HL-60 (cell line): ENCODE measurements at regions not wholly inside any gene's neighbourhood (a gene's known extent, or its start where the extent isn't known, plus 50 kb on each side); places are given as distances from the start of the nearest gene placed in this dataset.

Experiments used
- POLR2AphosphoS5 ChIP-seq: IDR thresholded peaks from 2 replicates; pipeline ENCODE4 v1.6.1; 2012; ENCODE audit warnings: low read depth
- TF ChIP-seq, protein P1 (sequence below): IDR thresholded peaks from one replicate; pipeline ENCODE4 v1.5.1; 2011; ENCODE audit warnings: low read length, control low read depth, inconsistent platforms; ENCODE audit not compliant: insufficient read depth

DNA sequence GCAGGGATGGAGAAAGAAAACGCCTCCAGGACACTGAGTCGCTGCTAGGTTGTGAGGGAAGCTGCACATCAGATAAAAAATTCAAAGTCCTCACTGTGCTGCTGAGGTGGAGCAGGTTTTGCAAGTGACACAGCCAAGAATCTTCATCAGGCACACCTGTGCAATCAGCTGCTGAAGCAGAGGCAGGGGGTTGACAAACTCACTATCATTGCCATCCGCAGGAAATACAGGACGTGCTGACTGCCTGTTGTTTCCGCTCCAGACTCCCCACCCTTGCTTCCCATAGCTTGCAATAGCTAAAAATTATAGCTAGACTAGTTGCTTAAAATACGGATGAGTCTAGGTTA is 147.8 kb upstream of the FHL2 start:
- no peak for TF ChIP-seq POLR2AphosphoS5
- TF ChIP-seq, protein P1, sequence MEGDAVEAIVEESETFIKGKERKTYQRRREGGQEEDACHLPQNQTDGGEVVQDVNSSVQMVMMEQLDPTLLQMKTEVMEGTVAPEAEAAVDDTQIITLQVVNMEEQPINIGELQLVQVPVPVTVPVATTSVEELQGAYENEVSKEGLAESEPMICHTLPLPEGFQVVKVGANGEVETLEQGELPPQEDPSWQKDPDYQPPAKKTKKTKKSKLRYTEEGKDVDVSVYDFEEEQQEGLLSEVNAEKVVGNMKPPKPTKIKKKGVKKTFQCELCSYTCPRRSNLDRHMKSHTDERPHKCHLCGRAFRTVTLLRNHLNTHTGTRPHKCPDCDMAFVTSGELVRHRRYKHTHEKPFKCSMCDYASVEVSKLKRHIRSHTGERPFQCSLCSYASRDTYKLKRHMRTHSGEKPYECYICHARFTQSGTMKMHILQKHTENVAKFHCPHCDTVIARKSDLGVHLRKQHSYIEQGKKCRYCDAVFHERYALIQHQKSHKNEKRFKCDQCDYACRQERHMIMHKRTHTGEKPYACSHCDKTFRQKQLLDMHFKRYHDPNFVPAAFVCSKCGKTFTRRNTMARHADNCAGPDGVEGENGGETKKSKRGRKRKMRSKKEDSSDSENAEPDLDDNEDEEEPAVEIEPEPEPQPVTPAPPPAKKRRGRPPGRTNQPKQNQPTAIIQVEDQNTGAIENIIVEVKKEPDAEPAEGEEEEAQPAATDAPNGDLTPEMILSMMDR = no peak
